ENCODE measurements at regions not wholly inside any gene's neighbourhood (a gene's known extent, or its start where the extent isn't known, plus 50 kb on each side); places are given as distances from the start of the nearest gene placed in this dataset.

- no peak for TF ChIP-seq CTCF (conservative IDR thresholded peaks at IDR 0.05 in 1 of 2, IDR thresholded peaks at IDR 0.05 in 1 of 2; ENCODE audit: low read depth in 1 of 2, low read length in 2 of 2)
- TF ChIP-seq EZH2 (IDR thresholded peaks at IDR 0.05; ENCODE audit: low read length, missing control alignments), result no peak
- DNase-seq (ENCODE audit: low read depth in 2 of 2), result no peak
- no peak overlapping the region for H3K27ac ChIP-seq (ENCODE audit: insufficient read depth, low read length)
- H2AFZ ChIP-seq (ENCODE audit: low read length), result no peak overlapping the region
- no peak overlapping the region for H3K4me2 ChIP-seq (ENCODE audit: extremely low read depth, insufficient read depth, low read length)
- H3K9me3 ChIP-seq (ENCODE audit: control insufficient read depth, insufficient read depth, low read depth, low read length), result no peaks in the 10 kb centered on the region
- no peak overlapping the region for H3K4me3 ChIP-seq (replicated peaks in 1 of 4; ENCODE audit: control extremely low read depth in 1 of 4, insufficient read depth in 1 of 4, low read depth in 3 of 4, low read length in 4 of 4)
- H4K20me1 ChIP-seq (ENCODE audit: control insufficient read depth, extremely low read depth, insufficient read depth, low read length), result no peaks in the 10 kb centered on the region
- no peaks in the 10 kb centered on the region for H3K79me2 ChIP-seq (ENCODE audit: control insufficient read depth, insufficient read depth, low read length)
- no peaks in the 10 kb centered on the region for H3K27me3 ChIP-seq (ENCODE audit: control insufficient read depth, insufficient read depth, low read length)
- H3K9ac ChIP-seq (ENCODE audit: insufficient read depth, low read length), result no peak overlapping the region
- H3K36me3 ChIP-seq (ENCODE audit: control insufficient read depth, insufficient read depth, low read length), result no peaks in the 10 kb centered on the region
- H3K4me1 ChIP-seq (ENCODE audit: control insufficient read depth, extremely low read depth, insufficient read depth, low read length), result no peaks in the 10 kb centered on the region
Observed at GRCh38 chr2:137886083-137886831, 78.0 kb upstream of the HNMT start.

GRCh38 chr2:137888845-137889244 is 75.4 kb upstream of the HNMT start:
- Histone ChIP-seq H4K20me1 (ENCODE audit: control insufficient read depth, extremely low read depth, insufficient read depth, low read length) (no peaks in the 10 kb centered on the region), H3K27me3 (ENCODE audit: control insufficient read depth, insufficient read depth, low read length) (no peaks in the 10 kb centered on the region), H3K79me2 (ENCODE audit: control insufficient read depth, insufficient read depth, low read length) (no peaks in the 10 kb centered on the region), H3K9me3 (ENCODE audit: control insufficient read depth, insufficient read depth, low read depth, low read length) (no peaks in the 10 kb centered on the region), H3K9ac (ENCODE audit: insufficient read depth, low read length) (no peak overlapping the region), H2AFZ (ENCODE audit: low read length) (no peak overlapping the region), H3K27ac (ENCODE audit: insufficient read depth, low read length) (no peak overlapping the region), H3K4me1 (ENCODE audit: control insufficient read depth, extremely low read depth, insufficient read depth, low read length) (no peaks in the 10 kb centered on the region), H3K4me3 (replicated peaks in 1 of 4; ENCODE audit: control extremely low read depth in 1 of 4, insufficient read depth in 1 of 4, low read depth in 3 of 4, low read length in 4 of 4) (no peak overlapping the region), H3K36me3 (ENCODE audit: control insufficient read depth, insufficient read depth, low read length) (no peaks in the 10 kb centered on the region), H3K4me2 (ENCODE audit: extremely low read depth, insufficient read depth, low read length) (no peak overlapping the region)
- TF ChIP-seq EZH2 (IDR thresholded peaks at IDR 0.05; ENCODE audit: low read length, missing control alignments) (no peak), CTCF (conservative IDR thresholded peaks at IDR 0.05 in 1 of 2, IDR thresholded peaks at IDR 0.05 in 1 of 2; ENCODE audit: low read depth in 1 of 2, low read length in 2 of 2) (peak; percentile 40 to 51)
- DNase-seq (ENCODE audit: low read depth in 2 of 2), result peak; percentile 13 to 16

GRCh38 chr2:137892739-137893138 is 71.5 kb upstream of the HNMT start:
- no peaks in the 10 kb centered on the region for H4K20me1 ChIP-seq (ENCODE audit: control insufficient read depth, extremely low read depth, insufficient read depth, low read length)
- H3K36me3 ChIP-seq (ENCODE audit: control insufficient read depth, insufficient read depth, low read length), result no peaks in the 10 kb centered on the region
- H2AFZ ChIP-seq (ENCODE audit: low read length), result no peak overlapping the region
- no peak overlapping the region for H3K9ac ChIP-seq (ENCODE audit: insufficient read depth, low read length)
- H3K27me3 ChIP-seq (ENCODE audit: control insufficient read depth, insufficient read depth, low read length), result no peaks in the 10 kb centered on the region
- no peaks in the 10 kb centered on the region for H3K79me2 ChIP-seq (ENCODE audit: control insufficient read depth, insufficient read depth, low read length)
- no peaks in the 10 kb centered on the region for H3K4me1 ChIP-seq (ENCODE audit: control insufficient read depth, extremely low read depth, insufficient read depth, low read length)
- H3K4me2 ChIP-seq (ENCODE audit: extremely low read depth, insufficient read depth, low read length), result no peak overlapping the region
- no peak for DNase-seq (ENCODE audit: low read depth in 2 of 2)
- no peak overlapping the region for H3K4me3 ChIP-seq (replicated peaks in 1 of 4; ENCODE audit: control extremely low read depth in 1 of 4, insufficient read depth in 1 of 4, low read depth in 3 of 4, low read length in 4 of 4)
- no peaks in the 10 kb centered on the region for H3K9me3 ChIP-seq (ENCODE audit: control insufficient read depth, insufficient read depth, low read depth, low read length)
- H3K27ac ChIP-seq (ENCODE audit: insufficient read depth, low read length), result no peak overlapping the region
- no peak for TF ChIP-seq CTCF (conservative IDR thresholded peaks at IDR 0.05 in 1 of 2, IDR thresholded peaks at IDR 0.05 in 1 of 2; ENCODE audit: low read depth in 1 of 2, low read length in 2 of 2)
- no peak for TF ChIP-seq EZH2 (IDR thresholded peaks at IDR 0.05; ENCODE audit: low read length, missing control alignments)
